HAP-1 (cell line): ENCODE measurements at regions not wholly inside any gene's neighbourhood (a gene's known extent, or its start where the extent isn't known, plus 50 kb on each side); places are given as distances from the start of the nearest gene placed in this dataset.

ENCODE experiments used
- DNase-seq, 2 experiments: peaks; one replicate each; pipeline ENCODE4 v3.0.0-alpha.2; 2016 to 2020; ENCODE audit warnings: low spot score in 2 of 2
- H3K27me3 ChIP-seq: fragments of 250-450 bp; sonication (Bioruptor Pico); 2 replicates; pipeline ENCODE4 v1.5.1; 2020; ENCODE audit warnings: low read depth, mild to moderate bottlenecking, moderate library complexity
- H3K36me3 ChIP-seq: fragments of 250-450 bp; sonication (Bioruptor Pico); replicated peaks from 2 replicates; pipeline ENCODE4 v1.5.1; 2020; ENCODE audit warnings: mild to moderate bottlenecking
- H3K4me1 ChIP-seq: fragments of 250-450 bp; sonication (Bioruptor Pico); 2 replicates; pipeline ENCODE4 v1.5.1; 2020; ENCODE audit warnings: mild to moderate bottlenecking
- H3K4me3 ChIP-seq: fragments of 250-450 bp; sonication (Bioruptor Pico); 2 replicates; pipeline ENCODE4 v1.5.1; 2020; ENCODE audit warnings: mild to moderate bottlenecking, moderate library complexity
- H3K9me3 ChIP-seq: fragments of 250-450 bp; sonication (Bioruptor Pico); 2 replicates; pipeline ENCODE4 v1.5.1; 2020; ENCODE audit warnings: mild to moderate bottlenecking, moderate library complexity
- in situ Hi-C: fragments of 300-500 bp; cut with MboI; formaldehyde crosslinking; loops from 3 replicates; pipeline ENCODE4 v1.14.3; 2020; ENCODE audit warnings: low sequenced_read_pairs, inconsistent platforms, mixed read lengths

GRCh38 chr9:107866711-107867311 is 377.2 kb upstream of the KLF4 start:
- H3K9me3 ChIP-seq = no peaks in the 10 kb centered on the region
- in situ Hi-C loops = no loop called here
- no peak overlapping the region for H3K4me3 ChIP-seq
- no peaks in the 10 kb centered on the region for H3K36me3 ChIP-seq
- no peaks in the 10 kb centered on the region for H3K4me1 ChIP-seq
- no peaks in the 10 kb centered on the region; the same call in 1 of the 2 replicates for H3K27me3 ChIP-seq
- DNase-seq = no peak

- Histone ChIP-seq H3K4me1 (no peaks in the 10 kb centered on the region), H3K36me3 (no peaks in the 10 kb centered on the region), H3K27me3 (no peaks in the 10 kb centered on the region; the same call in 1 of the 2 replicates), H3K4me3 (no peak overlapping the region), H3K9me3 (no peaks in the 10 kb centered on the region)
- DNase-seq = no peak
- in situ Hi-C loops = no loop called here
These were observed 373.8 kb upstream of the KLF4 start for GRCh38 chr9:107863396-107863795.

- in situ Hi-C loops = no loop called here
- Histone ChIP-seq H3K4me1 (no peaks in the 10 kb centered on the region), H3K9me3 (no peaks in the 10 kb centered on the region), H3K27me3 (no peaks in the 10 kb centered on the region; the same call in 1 of the 2 replicates), H3K36me3 (no peaks in the 10 kb centered on the region), H3K4me3 (no peak overlapping the region)
- no peak for DNase-seq
These were observed 373.3 kb upstream of the KLF4 start for GRCh38 chr9:107862881-107863280.

- no peak for DNase-seq
- H3K4me1 ChIP-seq = no peaks in the 10 kb centered on the region
- no peak overlapping the region for H3K4me3 ChIP-seq
- in situ Hi-C loops = no loop called here
- H3K36me3 ChIP-seq = no peaks in the 10 kb centered on the region
- no peaks in the 10 kb centered on the region for H3K9me3 ChIP-seq
- H3K27me3 ChIP-seq = no peaks in the 10 kb centered on the region; the same call in 1 of the 2 replicates
These were observed 372.8 kb upstream of the KLF4 start for GRCh38 chr9:107862323-107862722.

DNA sequence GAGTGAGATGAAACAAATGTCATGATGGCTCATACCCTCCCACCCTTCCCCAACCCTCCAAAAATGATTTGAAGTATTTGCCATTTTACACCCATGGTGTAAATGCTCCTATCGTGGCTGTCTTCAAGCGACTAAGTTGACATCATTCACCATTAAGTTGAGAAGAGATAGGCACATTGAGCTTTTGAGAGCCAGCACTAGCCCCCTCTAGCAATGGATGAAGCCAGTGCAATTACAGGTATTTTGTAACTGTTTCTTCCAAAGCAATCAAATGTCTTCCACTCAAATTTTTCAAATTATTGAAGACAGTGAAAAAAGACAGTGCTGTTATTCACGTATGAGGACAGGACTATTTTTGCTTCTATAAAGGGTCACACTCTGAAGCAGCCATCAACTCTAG is 371.5 kb upstream of the KLF4 start:
- DNase-seq = no peak
- no peaks in the 10 kb centered on the region; the same call in 1 of the 2 replicates for H3K27me3 ChIP-seq
- H3K36me3 ChIP-seq = no peaks in the 10 kb centered on the region
- H3K9me3 ChIP-seq = no peaks in the 10 kb centered on the region
- H3K4me3 ChIP-seq = no peak overlapping the region
- in situ Hi-C loops = no loop called here
- no peaks in the 10 kb centered on the region for H3K4me1 ChIP-seq

- DNase-seq = no peak
- no peaks in the 10 kb centered on the region for H3K36me3 ChIP-seq
- H3K4me1 ChIP-seq = no peaks in the 10 kb centered on the region
- in situ Hi-C loops = no loop called here
- H3K27me3 ChIP-seq = no peaks in the 10 kb centered on the region; the same call in 1 of the 2 replicates
- H3K4me3 ChIP-seq = no peak overlapping the region
- no peaks in the 10 kb centered on the region for H3K9me3 ChIP-seq
These were observed 368.7 kb upstream of the KLF4 start for GRCh38 chr9:107858260-107858659.

DNA sequence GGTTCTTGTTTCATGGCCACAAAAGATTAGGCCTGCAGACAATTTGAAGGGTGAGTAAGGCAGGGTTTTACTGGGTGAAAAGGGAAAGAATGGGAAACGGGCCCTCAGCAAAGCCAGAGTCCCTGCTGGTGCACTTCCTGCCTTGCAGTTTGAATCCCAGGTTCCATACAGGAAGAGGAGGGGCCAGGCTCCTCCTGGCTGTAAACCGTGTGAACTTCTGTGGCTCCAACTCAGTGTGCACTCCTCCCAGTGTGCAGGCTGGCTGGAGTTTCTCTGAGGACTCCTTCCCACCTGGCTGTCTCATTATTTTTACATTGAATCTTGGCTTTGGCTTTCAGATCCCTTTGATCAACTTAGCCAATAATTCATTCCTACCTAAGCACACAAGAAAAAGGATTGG is 367.1 kb upstream of the KLF4 start:
- no peaks in the 10 kb centered on the region for H3K4me1 ChIP-seq
- H3K36me3 ChIP-seq = no peaks in the 10 kb centered on the region
- no peak for DNase-seq
- no peaks in the 10 kb centered on the region for H3K27me3 ChIP-seq
- H3K4me3 ChIP-seq = no peak overlapping the region
- no peaks in the 10 kb centered on the region for H3K9me3 ChIP-seq
- in situ Hi-C loops = no loop called here

DNA sequence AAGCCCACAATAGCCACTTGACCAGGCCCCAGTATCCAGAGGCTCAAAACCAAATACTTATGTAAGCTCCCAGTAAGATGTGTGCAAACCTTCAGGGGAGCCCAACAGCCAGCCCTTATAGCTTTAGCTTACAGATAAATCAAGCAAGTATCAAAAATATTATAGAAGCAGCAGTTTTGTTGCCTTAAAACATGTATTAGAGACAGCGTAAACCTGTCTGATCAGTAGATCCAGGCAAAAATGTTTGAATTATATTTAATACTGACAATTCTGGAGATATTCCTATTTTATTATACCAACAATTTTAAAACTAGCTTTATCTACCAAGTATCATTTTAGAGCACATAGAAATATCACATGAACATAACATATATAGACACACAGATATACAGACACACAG is 365.6 kb upstream of the KLF4 start:
- Histone ChIP-seq H3K4me3 (no peak overlapping the region), H3K27me3 (no peaks in the 10 kb centered on the region), H3K36me3 (no peaks in the 10 kb centered on the region), H3K9me3 (no peaks in the 10 kb centered on the region), H3K4me1 (no peaks in the 10 kb centered on the region)
- in situ Hi-C loops = no loop called here
- DNase-seq = no peak

GRCh38 chr9:107853461-107853860 is 363.9 kb upstream of the KLF4 start:
- Histone ChIP-seq H3K27me3 (no peaks in the 10 kb centered on the region), H3K4me1 (no peaks in the 10 kb centered on the region), H3K9me3 (no peaks in the 10 kb centered on the region), H3K36me3 (no peaks in the 10 kb centered on the region), H3K4me3 (no peak overlapping the region)
- no peak for DNase-seq
- in situ Hi-C loops = no loop called here

- in situ Hi-C loops = no loop called here
- H3K4me3 ChIP-seq = no peak overlapping the region
- no peak for DNase-seq
- H3K9me3 ChIP-seq = no peaks in the 10 kb centered on the region
- H3K36me3 ChIP-seq = no peaks in the 10 kb centered on the region
- H3K4me1 ChIP-seq = peaks cover 4% of the 10 kb centered on the region; the same call in 1 of the 2 replicates
- no peaks in the 10 kb centered on the region for H3K27me3 ChIP-seq
These were observed 363.3 kb upstream of the KLF4 start for GRCh38 chr9:107852891-107853290.

- Histone ChIP-seq H3K4me1 (peaks cover 5% of the 10 kb centered on the region; the same call in 1 of the 2 replicates), H3K36me3 (no peaks in the 10 kb centered on the region), H3K27me3 (no peaks in the 10 kb centered on the region), H3K9me3 (no peaks in the 10 kb centered on the region), H3K4me3 (no peak overlapping the region)
- in situ Hi-C loops = no loop called here
- no peak for DNase-seq
These were observed 361.1 kb upstream of the KLF4 start for GRCh38 chr9:107850653-107851052.

- no peak overlapping the region for H3K4me3 ChIP-seq
- in situ Hi-C loops = no loop called here
- no peaks in the 10 kb centered on the region for H3K27me3 ChIP-seq
- H3K4me1 ChIP-seq = peaks cover 5% of the 10 kb centered on the region; the same call in 1 of the 2 replicates
- H3K9me3 ChIP-seq = no peaks in the 10 kb centered on the region
- H3K36me3 ChIP-seq = no peaks in the 10 kb centered on the region
- no peak for DNase-seq
These were observed 358.7 kb upstream of the KLF4 start for GRCh38 chr9:107847978-107848964.

DNA sequence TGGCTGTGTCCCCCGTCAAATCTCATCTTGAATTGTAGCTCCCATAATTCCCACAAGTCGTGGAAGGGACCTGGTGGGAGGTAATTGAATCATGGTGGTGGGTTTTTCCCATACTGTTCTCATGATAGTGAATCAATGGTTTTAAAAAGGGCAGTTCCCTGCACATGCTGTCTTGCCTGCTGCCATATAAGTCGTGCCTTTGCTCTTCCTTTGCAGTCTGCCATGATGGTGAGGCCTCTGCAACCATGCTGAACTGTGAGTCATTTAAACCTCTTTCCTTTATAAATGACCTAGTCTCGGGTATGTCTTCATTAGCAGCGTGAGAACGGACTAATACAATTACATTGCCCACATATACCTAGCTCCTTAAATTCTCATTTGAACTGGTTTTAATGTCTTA is 353.0 kb upstream of the KLF4 start:
- no peak for DNase-seq
- in situ Hi-C loops = no loop called here
- H3K9me3 ChIP-seq = no peaks in the 10 kb centered on the region
- H3K27me3 ChIP-seq = no peaks in the 10 kb centered on the region
- H3K4me3 ChIP-seq = no peak overlapping the region
- H3K4me1 ChIP-seq = no peaks in the 10 kb centered on the region
- H3K36me3 ChIP-seq = no peaks in the 10 kb centered on the region

DNA sequence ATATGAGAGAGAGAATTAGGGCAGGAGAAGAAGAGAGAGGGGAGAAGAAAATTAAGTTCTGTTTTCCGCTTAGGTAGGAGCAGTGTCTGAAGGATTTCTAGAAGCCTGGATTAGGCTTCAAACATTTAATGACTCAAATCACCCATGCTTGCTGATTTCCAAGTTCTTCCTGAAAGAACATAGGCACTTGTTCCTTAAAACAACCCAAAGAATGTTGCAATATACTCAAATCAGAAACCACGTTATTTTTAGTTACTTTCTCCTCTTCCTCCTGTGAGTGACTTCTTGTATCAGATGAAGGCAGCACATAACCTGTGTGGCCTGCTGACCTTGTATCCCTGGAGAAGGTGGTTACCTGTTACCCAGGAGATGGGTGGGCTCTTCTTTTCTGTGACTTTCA is 351.5 kb upstream of the KLF4 start:
- H3K4me3 ChIP-seq = no peak overlapping the region
- H3K36me3 ChIP-seq = no peaks in the 10 kb centered on the region
- no peaks in the 10 kb centered on the region for H3K4me1 ChIP-seq
- no peak for DNase-seq
- in situ Hi-C loops = no loop called here
- no peaks in the 10 kb centered on the region for H3K9me3 ChIP-seq
- no peaks in the 10 kb centered on the region for H3K27me3 ChIP-seq
